HG03280 (cell line): ENCODE measurements at regions not wholly inside any gene's neighbourhood (a gene's known extent, or its start where the extent isn't known, plus 50 kb on each side); places are given as distances from the start of the nearest gene placed in this dataset.

Source experiments
- ATAC-seq: cut with Tn5 transposase; IDR thresholded peaks from one replicate; pipeline ENCODE4 v1.9.1; 2021; ENCODE audit warnings: mild to moderate bottlenecking, moderate library complexity; ENCODE audit not compliant: unreplicated experiment

DNA sequence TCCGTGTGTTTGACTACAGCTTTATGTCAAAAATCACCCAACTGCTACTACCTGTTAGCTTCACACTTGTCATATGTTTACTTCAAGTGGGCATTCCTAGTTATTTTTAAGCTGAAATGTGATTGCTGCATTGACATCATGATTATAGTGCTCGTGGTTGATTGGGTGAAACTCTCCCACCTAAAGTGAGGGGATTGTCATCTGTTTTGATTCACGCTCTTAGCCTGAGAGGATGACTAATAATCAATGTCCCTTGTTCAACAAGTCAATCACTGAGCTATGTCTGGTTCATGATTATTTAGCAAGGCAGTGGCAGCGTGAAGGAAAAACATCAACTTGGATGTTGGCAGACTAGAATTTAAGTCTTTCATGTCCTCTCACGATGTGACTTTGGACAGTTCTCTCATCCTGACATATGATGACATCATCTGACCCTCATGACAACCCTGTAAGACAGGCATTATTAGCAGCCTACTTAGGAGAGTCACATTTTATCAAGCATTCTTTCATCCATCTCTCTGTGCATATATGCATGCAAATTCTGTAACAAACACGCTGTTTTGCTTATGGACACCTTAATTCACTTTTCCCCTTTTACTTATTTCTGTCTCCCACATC is 352.6 kb upstream of the ZMIZ1 start:
- no peak for ATAC-seq

DNA sequence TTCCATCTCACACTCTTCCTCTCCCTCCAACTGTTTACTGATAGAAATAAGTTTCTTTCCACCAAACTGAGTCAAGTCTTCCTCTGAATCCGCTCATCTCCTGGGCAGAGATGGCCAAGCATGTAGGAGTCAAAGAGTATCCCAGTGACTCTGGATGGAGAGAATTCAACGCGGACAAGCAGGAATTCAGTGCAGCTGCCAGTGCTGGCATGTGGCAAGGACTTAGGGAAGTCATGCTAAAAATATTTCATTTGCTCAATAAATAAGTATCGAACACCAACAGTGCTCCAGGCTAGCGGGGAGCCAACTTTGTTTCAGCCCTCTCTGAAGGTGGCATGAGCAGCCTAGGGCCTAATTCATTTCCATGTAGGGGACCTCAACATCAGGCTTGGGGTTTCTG is 351.6 kb upstream of the ZMIZ1 start:
- no peak for ATAC-seq

DNA sequence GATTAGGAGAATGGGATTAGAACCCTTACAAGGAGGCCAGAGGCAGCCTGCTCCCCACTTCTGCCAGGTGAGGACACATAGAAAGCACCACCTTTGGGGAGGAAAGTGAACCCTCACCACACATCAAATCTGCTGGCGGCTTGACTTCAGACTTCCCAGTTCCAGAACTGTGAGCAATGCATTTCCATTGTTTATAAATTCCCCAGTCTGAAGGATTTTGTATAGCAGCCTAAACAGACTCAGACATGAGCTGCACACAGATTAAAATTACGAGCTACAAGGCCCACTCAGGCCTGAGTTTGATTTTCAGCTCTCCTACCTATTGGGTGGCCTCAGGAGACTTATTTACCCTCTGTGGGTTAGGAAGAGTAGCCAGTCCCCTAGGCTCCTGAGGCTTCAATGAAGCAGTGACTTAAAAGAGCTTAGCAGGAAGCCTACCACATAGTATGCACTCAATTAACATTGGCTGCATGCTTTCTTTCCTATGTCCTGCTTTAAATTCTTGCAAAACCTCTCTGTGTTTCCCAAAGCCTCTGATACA is 350.7 kb upstream of the ZMIZ1 start:
- no peak for ATAC-seq

DNA sequence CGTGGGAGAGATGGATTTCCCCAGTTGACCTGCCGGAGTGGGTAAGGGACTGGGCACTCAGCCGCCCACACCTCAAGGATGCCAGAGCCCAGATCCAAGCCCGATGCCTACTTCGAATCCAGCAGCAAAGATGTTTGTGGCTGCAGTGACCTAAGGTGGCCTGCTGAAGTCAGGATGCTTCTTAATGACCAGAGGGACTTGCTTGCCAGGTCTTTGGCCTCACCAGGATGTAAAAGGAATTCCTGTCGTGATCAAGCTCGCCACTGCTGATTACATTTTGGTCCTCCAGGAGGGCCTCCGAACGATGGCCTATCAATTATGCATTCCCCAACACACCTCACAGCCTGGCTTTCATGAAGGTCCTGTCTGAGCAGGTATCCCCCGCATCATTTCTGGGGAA is 349.5 kb upstream of the ZMIZ1 start:
- ATAC-seq, result no peak

DNA sequence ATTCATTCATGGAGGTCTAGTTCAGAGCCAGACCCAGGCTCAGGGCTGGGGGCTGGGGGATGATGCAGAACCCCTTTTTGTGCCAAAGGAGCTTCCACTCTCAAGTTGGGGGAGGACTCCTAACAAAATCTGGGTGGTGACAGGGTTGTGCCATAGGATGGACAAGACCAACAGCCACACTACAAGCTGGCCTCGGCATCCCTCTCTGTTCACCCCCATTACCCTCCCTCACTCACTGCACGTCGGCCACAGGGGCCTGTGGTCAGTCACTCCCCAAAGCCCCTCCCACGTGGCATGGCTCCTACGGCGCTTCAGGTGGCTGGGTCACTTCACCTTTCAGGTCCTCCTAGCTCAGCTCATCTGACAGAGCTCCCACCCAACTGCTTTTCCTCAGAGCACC is 348.7 kb upstream of the ZMIZ1 start:
- no peak for ATAC-seq

DNA sequence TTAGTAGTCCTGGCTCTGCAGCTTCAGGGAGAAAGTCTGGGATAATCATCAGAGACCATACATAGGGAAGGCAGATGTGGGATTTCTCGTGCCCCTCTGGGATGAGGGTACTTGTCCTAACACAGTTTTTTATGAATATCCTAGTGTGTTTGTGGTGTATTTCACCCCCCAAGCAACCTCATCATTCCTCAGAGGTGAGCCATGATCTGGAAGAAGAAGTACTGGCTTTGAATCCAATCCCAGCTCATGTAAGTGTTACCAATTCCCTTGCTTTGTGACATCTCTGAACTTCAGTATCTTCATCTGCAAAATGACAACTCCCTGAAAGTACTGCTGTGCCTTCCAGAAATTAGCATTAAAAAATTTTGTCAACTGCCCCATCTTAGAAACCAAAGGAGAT is 347.5 kb upstream of the ZMIZ1 start:
- ATAC-seq, result no peak

DNA sequence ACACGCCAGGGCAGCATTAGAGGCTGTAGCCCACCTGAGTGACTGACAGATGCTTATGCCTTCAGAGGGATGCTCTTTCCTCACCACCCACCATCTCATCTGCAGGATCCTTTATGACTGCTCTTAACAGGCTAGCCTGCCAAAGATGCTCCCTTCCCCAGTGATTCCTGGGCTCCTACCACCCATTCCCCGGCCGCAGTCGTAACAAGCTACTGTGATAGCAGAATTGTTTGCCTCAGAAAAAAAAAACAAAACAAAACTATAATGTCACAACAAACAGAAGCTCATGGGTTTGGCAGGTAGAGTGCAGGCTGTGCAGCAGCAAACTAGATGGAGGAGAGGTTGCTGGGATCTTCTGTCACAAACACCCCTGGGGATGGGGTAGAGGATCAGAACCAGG is 343.9 kb upstream of the ZMIZ1 start:
- ATAC-seq, result no peak

DNA sequence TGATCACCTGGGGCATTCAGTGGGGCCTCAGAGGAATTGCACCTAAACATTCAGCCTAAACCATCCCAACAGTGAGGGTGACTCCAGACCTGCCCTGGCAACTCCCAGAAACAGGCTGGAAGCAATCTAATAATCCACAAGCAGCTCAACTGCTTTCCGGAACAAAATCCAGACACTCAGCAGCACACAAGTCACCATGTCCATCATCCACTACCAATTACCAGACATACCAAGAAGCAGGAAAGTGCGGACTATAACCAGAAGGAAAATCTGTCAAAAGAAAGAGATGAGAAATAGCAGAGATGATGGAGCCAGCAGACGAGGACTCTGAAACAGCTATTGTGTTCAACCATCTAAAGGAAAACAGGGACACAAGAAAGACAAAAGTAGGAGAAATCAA is 342.6 kb upstream of the ZMIZ1 start:
- no peak for ATAC-seq

DNA sequence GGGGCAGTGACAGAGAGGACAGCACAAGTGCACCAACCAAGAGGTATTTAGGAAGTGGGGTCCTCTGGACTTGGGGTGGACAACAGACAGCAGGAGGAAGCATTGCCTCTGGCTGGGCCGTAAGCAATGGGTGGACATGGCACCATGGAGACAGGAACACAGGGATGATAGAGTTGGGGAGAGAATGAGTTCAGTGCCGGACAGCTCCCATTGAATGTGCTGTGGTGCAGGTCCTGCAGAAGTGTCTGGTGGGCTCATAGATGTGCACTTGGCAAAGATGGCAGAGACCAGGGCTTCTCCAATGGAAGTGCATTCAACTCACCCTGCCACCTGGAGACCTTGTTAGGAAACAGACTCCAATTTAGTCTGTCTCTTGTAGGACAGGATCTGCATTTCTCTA is 341.5 kb upstream of the ZMIZ1 start:
- no peak for ATAC-seq

DNA sequence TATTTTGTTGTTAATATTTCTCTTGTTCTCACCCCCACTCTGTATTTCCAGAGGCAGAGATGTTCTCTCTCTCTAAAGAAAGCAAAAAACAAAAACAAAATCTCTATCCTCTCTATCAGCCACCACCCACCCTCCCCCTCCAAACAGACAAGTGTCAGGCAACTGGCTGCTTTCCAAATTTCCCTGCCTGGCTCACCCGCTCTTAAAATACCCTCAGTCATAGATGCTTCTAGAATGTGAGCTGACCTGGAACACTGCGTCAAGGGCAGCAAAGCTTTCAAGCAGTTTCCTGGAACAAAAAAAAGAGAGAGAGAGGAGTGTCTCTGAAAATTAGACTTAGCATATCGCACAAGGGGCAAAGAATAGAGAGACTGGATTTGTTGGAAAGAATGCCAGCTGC is 341.0 kb upstream of the ZMIZ1 start:
- no peak for ATAC-seq

DNA sequence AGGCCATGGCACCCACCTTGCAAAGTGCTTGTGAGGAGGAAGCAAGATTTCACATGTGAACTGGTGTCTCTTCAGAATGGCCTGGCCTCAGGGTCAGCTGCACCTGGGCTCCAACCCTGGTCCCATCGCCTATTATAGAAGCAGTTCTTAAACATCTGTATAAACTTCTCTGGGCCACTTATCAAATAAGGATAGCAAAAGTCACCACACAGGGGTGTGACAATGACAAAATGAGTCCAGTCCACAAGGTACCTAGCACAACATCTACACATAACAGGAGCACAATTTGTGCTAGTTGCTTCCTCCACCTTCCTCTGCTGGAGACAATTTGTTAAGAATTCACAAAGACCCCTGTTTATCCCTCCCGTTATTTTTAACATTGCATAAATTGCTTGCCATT is 340.6 kb upstream of the ZMIZ1 start:
- no peak for ATAC-seq

DNA sequence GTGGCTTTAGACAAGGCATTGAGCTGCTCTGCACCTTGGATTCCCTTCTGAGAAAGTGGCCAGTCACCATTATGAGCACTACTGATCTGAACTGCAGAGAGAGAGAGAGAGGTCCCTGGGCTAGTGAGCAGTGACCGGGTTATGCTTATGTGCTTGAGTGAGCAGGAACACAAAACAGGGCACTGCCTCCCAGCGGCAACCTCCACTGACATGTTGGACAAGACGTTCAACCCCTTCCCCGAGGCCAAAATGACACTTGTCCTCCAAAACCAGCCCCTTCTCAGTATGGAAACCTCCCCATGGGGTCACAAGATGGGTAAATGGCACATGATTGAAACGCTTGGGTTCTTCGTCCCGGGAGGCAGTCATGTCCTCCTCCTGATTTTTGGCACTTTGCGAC is 339.4 kb upstream of the ZMIZ1 start:
- ATAC-seq, result no peak

DNA sequence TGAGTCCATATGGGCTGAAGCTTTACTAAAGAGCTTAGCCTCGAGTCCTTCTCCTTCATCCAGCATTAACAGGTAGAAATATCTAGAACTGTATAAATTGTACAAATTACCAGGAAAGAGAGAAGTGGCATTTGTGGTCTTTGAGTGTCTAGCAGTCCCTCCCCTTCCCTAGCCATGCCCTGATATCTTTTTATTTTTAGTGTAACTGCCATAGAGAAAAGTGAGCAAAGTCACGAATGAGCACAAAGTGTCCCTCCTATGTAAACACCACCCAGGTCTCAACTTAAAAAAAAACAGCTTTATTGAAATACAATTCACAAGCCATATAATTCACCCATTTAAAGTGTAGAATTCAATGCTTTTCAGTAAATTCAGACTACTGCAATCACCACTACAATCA is 339.0 kb upstream of the ZMIZ1 start:
- no peak for ATAC-seq

DNA sequence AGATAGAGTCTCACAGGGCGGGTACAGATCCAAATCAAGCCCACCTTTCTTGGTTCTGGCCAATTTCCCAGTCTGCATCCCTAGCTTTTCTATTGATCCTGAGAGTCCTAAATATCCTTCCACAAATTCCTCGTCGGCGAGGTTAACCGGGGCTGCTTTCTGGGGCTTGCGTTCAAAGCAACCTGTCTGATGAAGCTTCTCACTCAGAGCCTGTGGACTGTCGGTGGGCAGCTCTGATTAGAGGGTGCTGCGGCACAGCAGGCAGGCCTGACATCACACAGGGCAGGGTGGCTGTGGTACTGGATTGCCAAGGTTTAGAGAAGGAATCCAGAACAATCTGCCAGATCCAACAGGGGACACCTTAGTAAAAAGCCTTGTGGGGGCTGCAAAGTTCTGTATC is 338.0 kb upstream of the ZMIZ1 start:
- ATAC-seq, result no peak

DNA sequence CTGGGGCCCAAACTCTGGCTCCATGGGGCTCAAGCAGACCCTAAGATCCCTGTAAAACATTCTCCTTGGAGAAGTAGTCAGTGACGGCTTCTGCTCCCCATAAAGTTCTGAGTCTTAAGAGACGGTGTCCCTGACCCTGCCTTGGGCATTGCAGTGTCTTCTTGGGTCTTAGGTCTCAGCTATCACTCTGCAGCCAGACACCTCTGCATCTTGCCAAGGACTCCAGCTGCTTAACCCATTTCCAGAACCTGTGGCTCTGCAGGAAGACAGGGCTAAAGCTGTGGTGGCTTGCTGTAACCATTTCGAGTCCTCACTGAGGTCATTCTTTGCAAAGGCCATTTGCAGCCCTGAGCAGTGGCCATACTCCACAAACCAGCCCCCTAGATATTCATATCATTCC is 337.1 kb upstream of the ZMIZ1 start:
- ATAC-seq, result no peak

DNA sequence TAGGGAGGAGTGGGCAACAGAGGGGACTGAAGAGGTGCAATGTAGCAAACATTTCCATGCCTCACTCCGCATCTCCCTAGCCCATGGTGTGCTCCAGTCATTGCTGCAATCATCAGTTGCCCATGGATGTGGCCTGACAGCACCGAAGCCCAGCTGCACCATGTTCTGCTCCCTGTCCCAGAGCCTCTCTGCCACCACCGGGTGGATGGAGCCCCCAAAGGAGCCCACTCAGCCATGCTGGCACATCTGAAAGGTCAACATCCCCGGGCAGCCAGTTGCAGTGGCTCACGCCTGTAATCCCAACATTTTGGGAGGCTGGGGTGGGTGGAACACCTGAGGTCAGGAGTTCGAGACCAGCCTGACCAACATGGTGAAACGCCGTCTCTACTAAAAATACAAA is 336.4 kb upstream of the ZMIZ1 start:
- no peak for ATAC-seq

DNA sequence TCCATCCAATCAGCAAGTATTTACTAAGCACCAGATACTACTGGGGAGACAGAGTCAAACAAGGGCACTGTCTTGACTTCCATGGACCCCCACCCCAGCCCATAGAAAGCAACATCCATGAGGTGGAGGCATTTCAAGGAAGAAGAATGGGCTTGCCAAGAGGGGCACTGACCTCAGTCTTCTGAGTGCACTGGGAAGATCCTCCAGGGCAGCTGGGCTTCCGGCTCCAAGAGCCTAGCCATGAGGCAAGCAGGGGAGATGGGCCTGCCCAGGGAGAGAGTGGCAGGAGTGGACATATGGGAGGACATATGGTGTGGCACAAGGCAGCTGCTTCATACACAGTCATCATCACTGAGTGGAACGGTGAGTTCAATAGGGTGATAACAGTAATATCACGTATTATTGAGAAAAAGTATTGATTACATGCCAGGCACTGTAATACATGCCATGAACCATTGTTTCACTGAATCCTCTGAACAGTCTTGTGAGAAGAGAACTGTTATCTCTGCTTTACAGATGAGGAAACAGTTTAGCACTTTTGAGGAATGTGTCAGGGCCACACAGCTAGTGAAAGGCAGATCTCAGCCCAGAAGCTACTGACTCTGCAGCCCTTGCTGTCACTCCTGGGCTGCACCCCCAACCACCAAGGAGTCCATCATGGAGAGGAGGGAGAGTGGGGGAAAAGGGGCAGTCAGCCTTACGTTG is 331.7 kb upstream of the ZMIZ1 start:
- ATAC-seq, result no peak

DNA sequence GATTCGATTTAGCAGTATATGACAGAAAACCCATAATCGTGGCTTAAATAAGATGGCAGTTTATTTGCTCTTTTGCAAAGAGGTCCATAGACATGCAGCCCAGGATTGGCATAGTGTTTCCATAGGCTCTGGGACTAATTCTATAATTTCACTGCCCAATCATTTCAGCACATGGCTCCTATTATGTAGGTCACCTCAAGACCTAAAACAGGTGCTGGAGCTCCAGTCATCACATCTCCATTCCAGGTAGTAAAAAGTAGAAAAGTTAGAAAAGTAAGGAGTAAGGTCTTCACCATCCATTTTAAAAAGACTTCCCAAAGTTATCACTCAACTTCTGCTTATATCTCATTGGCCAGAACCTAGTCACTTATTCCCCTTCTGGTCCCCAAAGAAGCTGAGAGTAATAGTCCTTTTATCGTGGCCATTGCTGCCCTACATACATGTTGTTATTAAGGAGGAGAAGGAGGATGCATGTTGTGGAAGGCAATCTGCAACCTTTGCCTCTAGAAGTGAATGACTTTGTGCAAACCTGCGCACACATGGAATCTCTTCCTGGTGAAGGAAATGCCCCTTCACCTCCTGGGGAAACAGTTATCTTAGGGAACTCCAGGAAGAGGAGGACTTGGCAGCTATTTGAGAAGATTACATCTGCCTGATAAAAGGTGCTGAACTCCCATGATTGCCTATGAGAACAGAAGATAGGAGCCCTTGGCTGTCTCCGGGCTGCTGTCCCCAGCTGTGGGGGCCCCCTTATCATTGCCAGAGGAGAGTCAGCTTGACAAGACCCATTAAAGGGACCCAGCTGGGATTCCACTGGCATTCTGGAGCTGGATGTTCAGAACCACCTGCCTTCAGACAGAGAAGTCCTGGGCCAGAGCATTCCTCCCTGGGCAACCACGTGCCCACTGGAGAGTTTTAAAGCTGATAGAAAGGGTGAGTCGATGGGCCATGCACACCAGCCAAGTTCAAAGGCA is 330.6 kb upstream of the ZMIZ1 start:
- ATAC-seq, result no peak

DNA sequence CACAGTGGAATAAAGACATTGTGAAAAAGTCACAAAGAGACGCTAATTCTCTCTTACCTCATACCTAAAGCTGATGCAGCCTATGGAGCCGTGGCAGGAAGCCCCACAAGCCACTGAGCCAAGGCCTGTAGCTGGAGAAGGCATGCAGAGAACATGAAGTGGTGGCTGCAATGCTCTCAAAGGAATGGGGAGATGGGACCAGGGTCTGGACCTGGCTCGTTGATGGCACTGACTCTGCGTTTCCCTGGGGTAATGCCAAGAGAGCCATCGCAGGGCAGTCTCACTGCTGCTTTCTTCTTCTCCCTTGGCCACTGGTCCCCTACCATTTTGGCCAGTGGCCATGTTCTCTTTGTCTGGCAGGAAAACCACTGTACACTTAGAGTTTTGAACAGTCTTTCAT is 329.9 kb upstream of the ZMIZ1 start:
- no peak for ATAC-seq

DNA sequence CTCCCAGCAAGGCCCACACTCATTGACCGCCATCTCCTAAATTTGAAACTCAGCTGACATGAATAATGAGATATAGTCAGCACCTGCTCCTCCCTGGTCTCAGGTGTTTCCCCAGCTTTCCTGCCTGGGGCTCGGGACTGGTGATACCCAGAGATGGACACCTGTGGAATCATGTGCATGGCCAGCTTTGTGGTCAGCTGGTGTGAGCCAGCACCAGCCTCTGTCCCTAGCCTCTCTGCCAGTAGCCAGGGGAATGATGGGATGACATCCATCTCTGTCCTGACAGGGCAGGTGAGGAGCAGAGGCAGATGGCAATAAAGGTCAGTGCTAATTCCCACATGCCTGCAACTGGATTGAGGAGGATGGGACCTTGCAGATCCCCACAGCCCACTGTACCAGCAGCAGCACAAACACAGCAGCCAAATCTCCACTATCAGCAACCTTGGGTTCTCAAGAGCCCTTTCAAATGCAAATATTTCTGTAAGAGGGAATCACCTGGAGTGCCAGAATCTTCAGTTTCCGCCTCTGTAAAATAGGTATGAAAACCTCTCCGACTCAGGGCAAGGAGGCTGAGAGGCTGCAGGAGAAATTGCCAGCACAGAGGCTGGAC is 329.2 kb upstream of the ZMIZ1 start:
- no peak for ATAC-seq
